Fibroblast of lung (primary cell): ENCODE measurements at regions not wholly inside any gene's neighbourhood (a gene's known extent, or its start where the extent isn't known, plus 50 kb on each side); places are given as distances from the start of the nearest gene placed in this dataset.
A peak's percentile ranks its signal among the peaks of the same experiment; 100 is the strongest.

Source experiments
- DNase-seq, 2 donors: peaks; one replicate each; pipeline versions ENCODE4 v3.0.0 to v3.0.0-alpha.2; 2010; ENCODE audit warnings: low read depth in 2 of 2
- H2AFZ ChIP-seq: 2 replicates; pipeline ENCODE4 v1.5.1; 2012; ENCODE audit warnings: low read length, control low read depth, inconsistent platforms
- H3K27ac ChIP-seq: 2 replicates; pipeline ENCODE4 v1.5.1; 2011; ENCODE audit warnings: low read length, control low read depth; ENCODE audit not compliant: insufficient read depth
- H3K27me3 ChIP-seq: 2 replicates; pipeline ENCODE4 v1.5.1; 2011; ENCODE audit warnings: mild to moderate bottlenecking, low read length; ENCODE audit not compliant: control insufficient read depth, insufficient read depth
- H3K36me3 ChIP-seq: 2 replicates; pipeline ENCODE4 v1.5.1; 2011; ENCODE audit warnings: low read length; ENCODE audit not compliant: control insufficient read depth, insufficient read depth
- H3K4me1 ChIP-seq: 2 replicates; pipeline ENCODE4 v1.5.1; 2011; ENCODE audit warnings: low read length; ENCODE audit not compliant: control insufficient read depth, insufficient read depth; ENCODE audit errors: extremely low read depth
- H3K4me2 ChIP-seq: 2 replicates; pipeline ENCODE4 v1.5.1; 2011; ENCODE audit warnings: low read length, control low read depth; ENCODE audit not compliant: insufficient read depth; ENCODE audit errors: extremely low read depth
- H3K4me3 ChIP-seq, 4 experiments: fragments of 200-600 bp in 1 of 4; sonication (generic) in 1 of 4; replicated peaks in 1 of 4; 2 replicates each; pipeline ENCODE4 v1.5.1; 2011 to 2016; ENCODE audit warnings: low read length in 4 of 4, low read depth in 3 of 4, mild to moderate bottlenecking in 3 of 4, control low read depth in 2 of 4, inconsistent platforms in 1 of 4, mixed read lengths in 1 of 4; ENCODE audit not compliant: insufficient read depth in 1 of 4; ENCODE audit errors: control extremely low read depth in 1 of 4
- H3K79me2 ChIP-seq: 2 replicates; pipeline ENCODE4 v1.5.1; 2012; ENCODE audit warnings: mild to moderate bottlenecking, low read length, inconsistent platforms; ENCODE audit not compliant: control insufficient read depth, insufficient read depth
- H3K9ac ChIP-seq: 2 replicates; pipeline ENCODE4 v1.5.1; 2011; ENCODE audit warnings: mild to moderate bottlenecking, low read length, control low read depth; ENCODE audit not compliant: insufficient read depth
- H3K9me3 ChIP-seq: 2 replicates; pipeline ENCODE4 v1.5.1; 2012; ENCODE audit warnings: low read depth, low read length; ENCODE audit not compliant: control insufficient read depth, insufficient read depth
- H4K20me1 ChIP-seq: 2 replicates; pipeline ENCODE4 v1.5.1; 2011; ENCODE audit warnings: low read length; ENCODE audit not compliant: control insufficient read depth, insufficient read depth; ENCODE audit errors: extremely low read depth
- EZH2 ChIP-seq: IDR thresholded peaks from 2 replicates; pipeline ENCODE4 v1.5.1; 2012; ENCODE audit warnings: low read length, control low read depth, mild to moderate bottlenecking; ENCODE audit errors: missing control alignments
- TF ChIP-seq, protein P1 (sequence below), 2 donors: IDR thresholded peaks in 1 of 2; conservative IDR thresholded peaks in 1 of 2; 1 replicate in 1 of 2; 2 replicates in 1 of 2; pipeline ENCODE4 v1.5.1; 2011 to 2012; ENCODE audit warnings: low read length in 2 of 2, control low read depth in 1 of 2, inconsistent platforms in 1 of 2, low read depth in 1 of 2, mild to moderate bottlenecking in 1 of 2

DNA sequence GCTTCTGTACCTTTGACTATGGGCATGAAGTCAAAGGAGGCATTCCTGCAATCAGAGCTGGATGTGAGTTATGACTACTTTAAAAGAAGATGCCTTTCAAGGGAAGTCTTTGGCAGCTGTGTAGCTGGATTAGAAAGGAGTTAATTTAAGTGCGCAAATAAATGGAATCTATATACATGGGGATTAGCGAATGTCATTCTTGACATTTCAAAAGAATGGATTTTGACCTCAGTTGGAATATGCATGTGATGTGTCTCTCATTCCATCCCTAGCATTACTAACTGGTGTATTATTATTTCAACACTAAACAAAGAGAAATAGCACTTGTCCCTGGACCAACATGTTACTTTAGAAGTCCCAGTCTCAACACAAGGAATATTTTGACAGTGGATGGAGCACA lies 359.6 kb upstream of the SLC24A2 start:
- Histone ChIP-seq H3K79me2 (no peaks in the 10 kb centered on the region), H3K36me3 (no peaks in the 10 kb centered on the region), H3K9ac (no peak overlapping the region), H3K4me2 (no peak overlapping the region), H2AFZ (no peak overlapping the region), H3K4me1 (no peaks in the 10 kb centered on the region), H3K27ac (no peak overlapping the region), H4K20me1 (no peaks in the 10 kb centered on the region), H3K4me3 (no peak overlapping the region), H3K27me3 (no peaks in the 10 kb centered on the region), H3K9me3 (no peaks in the 10 kb centered on the region)
- DNase-seq = no peak
- TF ChIP-seq, protein P1, sequence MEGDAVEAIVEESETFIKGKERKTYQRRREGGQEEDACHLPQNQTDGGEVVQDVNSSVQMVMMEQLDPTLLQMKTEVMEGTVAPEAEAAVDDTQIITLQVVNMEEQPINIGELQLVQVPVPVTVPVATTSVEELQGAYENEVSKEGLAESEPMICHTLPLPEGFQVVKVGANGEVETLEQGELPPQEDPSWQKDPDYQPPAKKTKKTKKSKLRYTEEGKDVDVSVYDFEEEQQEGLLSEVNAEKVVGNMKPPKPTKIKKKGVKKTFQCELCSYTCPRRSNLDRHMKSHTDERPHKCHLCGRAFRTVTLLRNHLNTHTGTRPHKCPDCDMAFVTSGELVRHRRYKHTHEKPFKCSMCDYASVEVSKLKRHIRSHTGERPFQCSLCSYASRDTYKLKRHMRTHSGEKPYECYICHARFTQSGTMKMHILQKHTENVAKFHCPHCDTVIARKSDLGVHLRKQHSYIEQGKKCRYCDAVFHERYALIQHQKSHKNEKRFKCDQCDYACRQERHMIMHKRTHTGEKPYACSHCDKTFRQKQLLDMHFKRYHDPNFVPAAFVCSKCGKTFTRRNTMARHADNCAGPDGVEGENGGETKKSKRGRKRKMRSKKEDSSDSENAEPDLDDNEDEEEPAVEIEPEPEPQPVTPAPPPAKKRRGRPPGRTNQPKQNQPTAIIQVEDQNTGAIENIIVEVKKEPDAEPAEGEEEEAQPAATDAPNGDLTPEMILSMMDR (conservative IDR thresholded peaks at IDR 0.05 in 1 of 2, IDR thresholded peaks at IDR 0.05 in 1 of 2; ENCODE audit: low read depth in 1 of 2, low read length in 2 of 2) = no peak
- TF ChIP-seq EZH2 = no peak

DNA sequence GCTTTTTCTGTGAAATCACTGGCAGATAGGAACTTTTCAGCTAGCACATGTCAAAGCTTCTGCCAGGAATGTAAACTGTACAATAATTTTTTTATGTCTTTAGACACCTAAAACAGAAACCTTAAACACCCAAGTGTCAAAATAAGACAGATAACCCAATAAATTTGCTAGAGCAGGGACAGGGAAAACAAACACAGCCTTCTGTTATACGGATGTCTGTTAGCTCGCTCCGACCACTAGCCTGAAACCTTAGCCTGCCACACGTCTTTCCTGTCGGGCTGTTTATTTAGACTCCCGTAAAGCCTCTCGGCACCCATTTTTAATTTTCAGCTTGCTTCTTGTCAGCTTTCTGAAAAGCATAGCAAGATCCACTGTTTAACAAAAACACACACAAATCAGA lies 355.4 kb upstream of the SLC24A2 start:
- DNase-seq = peak; percentile 3 to 55
- Histone ChIP-seq H3K36me3 (no peaks in the 10 kb centered on the region), H3K4me2 (peak overlapping the region; percentile 6), H3K9me3 (no peaks in the 10 kb centered on the region), H3K4me1 (no peaks in the 10 kb centered on the region), H3K27me3 (no peaks in the 10 kb centered on the region), H3K27ac (no peak overlapping the region), H3K79me2 (no peaks in the 10 kb centered on the region), H2AFZ (peak overlapping the region; percentile 33), H4K20me1 (no peaks in the 10 kb centered on the region), H3K9ac (no peak overlapping the region), H3K4me3 (peak overlapping the region in 1 of 4 experiments; percentile 27)
- TF ChIP-seq EZH2 = no peak
- TF ChIP-seq, protein P1 (conservative IDR thresholded peaks at IDR 0.05 in 1 of 2, IDR thresholded peaks at IDR 0.05 in 1 of 2; ENCODE audit: low read depth in 1 of 2, low read length in 2 of 2) = no peak

- no peak for DNase-seq
- H3K9me3 ChIP-seq = no peaks in the 10 kb centered on the region
- H3K9ac ChIP-seq = no peak overlapping the region
- no peaks in the 10 kb centered on the region for H4K20me1 ChIP-seq
- no peak for TF ChIP-seq EZH2
- TF ChIP-seq, protein P1 (conservative IDR thresholded peaks at IDR 0.05 in 1 of 2, IDR thresholded peaks at IDR 0.05 in 1 of 2; ENCODE audit: low read depth in 1 of 2, low read length in 2 of 2) = no peak
- no peaks in the 10 kb centered on the region for H3K36me3 ChIP-seq
- no peaks in the 10 kb centered on the region for H3K4me1 ChIP-seq
- H2AFZ ChIP-seq = no peak overlapping the region
- H3K79me2 ChIP-seq = no peaks in the 10 kb centered on the region
- no peaks in the 10 kb centered on the region for H3K27me3 ChIP-seq
- H3K4me3 ChIP-seq = no peak overlapping the region
- H3K27ac ChIP-seq = no peak overlapping the region
- no peak overlapping the region for H3K4me2 ChIP-seq
Observed at GRCh38 chr9:20139763-20140290, 351.0 kb upstream of the SLC24A2 start.
